HG02798 (cell line): ENCODE measurements at regions not wholly inside any gene's neighbourhood (a gene's known extent, or its start where the extent isn't known, plus 50 kb on each side); places are given as distances from the start of the nearest gene placed in this dataset.
"Not testable (repeated sequence)": the region's sequence is repeated elsewhere in the genome, so short reads cannot be mapped to it uniquely, and the experiment has no call there.

Experiments
- ATAC-seq: cut with Tn5 transposase; IDR thresholded peaks from one replicate; pipeline ENCODE4 v1.9.1; 2021; ENCODE audit warnings: mild to moderate bottlenecking; ENCODE audit not compliant: unreplicated experiment, poor library complexity

GRCh38 chrX:25442499-25442898, 426.7 kb upstream of the ARX start:
- ATAC-seq = no peak

- ATAC-seq = no peak
These were observed 417.5 kb upstream of the ARX start for GRCh38 chrX:25433307-25433706.

GRCh38 chrX:25432396-25432795, 416.6 kb upstream of the ARX start:
- no peak for ATAC-seq

DNA sequence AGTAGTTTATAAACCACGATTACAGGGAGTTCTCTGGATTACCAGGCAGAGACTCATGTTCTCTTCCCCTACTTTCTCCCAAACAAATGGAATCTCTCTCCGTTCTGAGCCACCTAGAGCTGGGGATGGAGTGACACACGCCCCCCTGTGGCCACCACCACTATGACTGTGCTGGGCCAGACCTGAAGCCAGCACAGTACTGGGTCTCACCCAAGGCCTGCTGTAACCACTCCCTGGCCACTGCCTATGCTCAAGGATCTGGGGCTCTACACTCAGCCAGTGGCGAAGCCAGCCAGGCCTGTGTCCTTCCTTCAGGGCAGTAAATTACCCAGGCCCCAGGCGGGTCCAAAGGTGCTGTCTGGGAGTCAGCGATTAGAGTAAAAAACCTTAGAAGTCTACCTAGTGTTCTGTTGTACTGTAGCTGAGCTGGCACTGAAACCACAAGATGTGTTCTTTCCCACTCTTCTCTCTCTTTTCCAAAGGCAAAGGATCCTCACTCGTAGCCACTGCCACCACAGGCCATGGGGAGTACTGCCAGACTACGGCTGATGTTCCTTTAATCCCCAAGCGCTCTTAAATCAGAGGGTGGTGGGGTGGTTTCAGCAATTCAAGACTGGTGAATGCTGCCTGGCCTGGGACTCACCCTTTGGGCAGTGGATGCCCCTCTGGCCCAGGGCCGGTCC, 412.2 kb upstream of the ARX start:
- no peak for ATAC-seq

- ATAC-seq = not testable (repeated sequence)
These were observed 388.4 kb upstream of the ARX start for GRCh38 chrX:25404163-25404562.

DNA sequence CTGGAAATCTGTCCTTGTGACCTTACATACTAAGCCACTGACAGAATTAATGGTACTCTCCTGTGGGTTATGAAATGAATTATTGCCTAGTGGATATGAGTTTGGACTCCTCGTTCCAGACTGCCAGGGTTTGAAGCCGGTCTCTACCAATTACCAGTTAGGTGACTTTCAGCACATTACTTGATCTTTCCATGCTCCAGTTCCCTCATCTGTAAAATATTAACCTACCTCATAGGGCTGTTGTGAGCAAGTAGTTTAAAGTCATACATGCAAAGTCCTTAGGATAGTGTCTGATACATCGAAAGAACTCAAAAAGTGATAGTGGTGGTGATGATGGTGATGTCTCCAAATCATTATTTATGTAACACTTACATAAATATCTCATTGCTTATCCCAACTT, 373.5 kb upstream of the ARX start:
- no peak for ATAC-seq

DNA sequence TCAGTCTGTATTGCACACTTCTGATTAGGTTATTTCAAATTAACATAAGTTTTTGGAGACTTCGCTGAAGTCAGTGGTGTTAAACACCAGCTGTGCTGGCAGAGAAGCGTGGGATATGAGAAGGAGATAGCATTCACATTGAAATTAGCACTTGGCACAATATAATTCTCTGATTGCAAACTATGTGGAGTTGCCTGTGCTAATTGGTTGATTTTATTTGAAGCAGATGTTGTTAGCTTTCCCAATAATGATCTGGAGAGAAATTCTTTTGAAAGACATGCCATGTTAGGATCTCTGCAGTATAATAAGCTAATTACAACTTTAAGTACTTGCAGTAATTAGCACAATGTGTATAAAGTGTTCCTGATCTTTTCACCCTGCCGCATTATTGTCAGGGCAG, 367.4 kb upstream of the ARX start:
- no peak for ATAC-seq

DNA sequence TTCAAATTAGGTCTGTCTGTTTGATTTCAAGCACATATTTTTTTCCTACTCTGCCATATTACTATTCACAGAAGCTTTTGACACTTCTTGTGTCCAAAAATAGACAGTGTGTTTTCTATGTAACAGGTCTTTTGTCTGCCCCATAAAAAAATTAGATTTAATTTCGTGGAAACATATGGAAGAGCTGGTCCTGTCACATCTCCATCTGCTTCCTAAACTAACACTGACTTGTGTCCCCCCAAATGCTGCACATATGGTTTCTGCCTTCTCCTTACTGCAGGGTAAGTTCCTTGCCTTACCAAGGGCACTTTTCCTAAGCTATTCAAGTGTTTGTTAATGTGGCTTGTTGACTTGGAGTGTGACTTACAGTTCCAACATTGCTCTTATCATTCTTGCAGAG, 340.7 kb upstream of the ARX start:
- no peak for ATAC-seq

GRCh38 chrX:25344161-25344936, 328.6 kb upstream of the ARX start:
- ATAC-seq = no peak

- no peak for ATAC-seq
These were observed 327.3 kb upstream of the ARX start for GRCh38 chrX:25343060-25343459.

- no peak for ATAC-seq
These were observed 322.1 kb upstream of the ARX start for GRCh38 chrX:25337841-25338240.

DNA sequence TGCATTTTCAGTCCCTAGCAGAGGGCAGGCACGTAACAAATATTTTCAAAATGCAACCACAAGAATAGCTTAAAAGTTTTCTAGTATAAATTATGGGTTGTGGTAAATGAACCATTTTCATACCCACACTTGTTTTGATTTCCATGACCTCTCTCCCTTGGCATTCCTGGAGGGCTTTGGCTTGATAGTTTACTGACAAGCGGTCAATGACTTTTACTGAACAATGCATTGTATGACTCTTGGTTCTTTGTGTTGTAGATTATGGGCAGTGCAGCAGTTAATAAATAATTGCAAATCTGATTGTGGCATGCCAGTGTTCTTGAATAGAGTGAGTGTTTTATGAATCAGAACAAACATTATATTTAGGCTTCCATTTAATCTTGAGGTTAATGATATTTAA, 285.2 kb upstream of the ARX start:
- ATAC-seq = no peak

GRCh38 chrX:25296850-25297249, 281.1 kb upstream of the ARX start:
- no peak for ATAC-seq

DNA sequence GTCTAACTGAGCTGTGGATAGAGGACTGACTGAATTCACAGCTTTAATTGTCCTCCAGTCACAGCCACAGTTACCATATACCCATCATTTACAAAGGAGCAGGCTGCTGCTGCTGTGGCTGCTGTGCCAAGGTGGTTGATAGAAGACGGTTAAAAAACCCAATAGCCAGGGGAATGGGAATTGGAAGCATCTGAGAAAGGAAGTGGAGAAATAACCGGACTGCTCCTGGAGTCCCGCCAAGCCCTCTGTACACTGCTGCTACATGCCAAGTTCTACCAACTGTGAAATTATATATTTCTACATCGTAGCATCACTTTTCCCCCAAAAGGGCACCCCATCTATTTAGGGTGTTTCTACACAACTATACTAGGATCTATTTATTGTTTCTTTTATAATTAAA, 279.7 kb upstream of the ARX start:
- no peak for ATAC-seq

DNA sequence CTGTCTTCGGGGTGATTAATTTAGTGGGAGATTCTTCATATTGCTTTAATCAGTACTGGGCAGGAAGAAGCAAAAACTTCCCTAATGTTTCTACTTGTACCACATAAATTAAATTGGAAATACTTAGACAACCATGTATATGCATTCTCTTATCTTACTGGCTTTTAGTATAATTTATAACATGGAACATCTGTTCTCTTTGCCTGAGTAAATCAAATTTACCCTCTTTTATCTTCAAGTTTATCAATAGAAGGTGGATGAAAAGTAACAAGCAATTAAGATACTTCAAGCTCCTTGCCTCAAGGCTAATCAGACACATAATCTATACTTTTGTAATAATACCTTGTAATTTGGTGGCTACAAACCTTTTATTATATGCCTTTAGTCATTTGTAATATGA, 274.4 kb upstream of the ARX start:
- ATAC-seq = no peak

GRCh38 chrX:25288676-25289075, 272.9 kb upstream of the ARX start:
- no peak for ATAC-seq

GRCh38 chrX:25287521-25287920, 271.8 kb upstream of the ARX start:
- ATAC-seq = no peak

DNA sequence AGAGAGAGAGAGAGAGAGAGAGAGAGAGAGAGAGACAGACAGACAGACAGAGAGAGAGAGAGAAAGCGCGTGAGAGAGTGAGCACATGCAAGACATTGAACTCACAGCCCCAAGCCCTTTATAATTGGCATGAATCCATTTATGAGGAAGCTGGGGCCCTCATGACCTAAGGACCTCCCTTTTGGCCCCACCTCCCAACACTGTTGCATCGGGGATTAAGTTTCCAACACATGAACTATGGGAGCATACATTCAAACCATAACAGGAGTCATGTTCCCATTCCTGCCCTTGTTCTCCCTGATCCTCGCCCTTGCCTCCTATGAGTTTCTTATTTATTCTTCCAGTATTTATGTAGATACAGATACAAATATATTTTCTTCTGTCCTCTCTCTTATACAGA, 269.8 kb upstream of the ARX start:
- no peak for ATAC-seq

GRCh38 chrX:25279510-25279909, 263.7 kb upstream of the ARX start:
- ATAC-seq = no peak

DNA sequence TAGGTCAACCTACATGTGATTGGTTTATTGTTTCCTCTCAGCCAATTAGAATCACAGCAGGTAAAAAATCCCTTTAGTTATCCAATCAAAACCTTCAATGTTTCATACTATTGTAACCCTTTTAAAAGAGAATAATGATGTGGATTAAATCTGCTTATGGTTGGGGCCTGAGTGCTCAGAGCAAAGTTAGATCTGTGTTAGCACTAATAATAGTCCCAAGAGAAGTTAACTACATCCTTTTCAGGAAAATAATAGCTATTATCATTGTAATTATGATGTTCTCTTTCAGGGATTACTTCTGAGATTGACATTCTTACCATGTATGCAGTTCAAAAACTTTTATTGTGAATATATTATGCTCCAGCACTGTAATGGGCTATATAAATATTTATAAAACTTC, 262.6 kb upstream of the ARX start:
- no peak for ATAC-seq

- ATAC-seq = no peak
These were observed 261.8 kb upstream of the ARX start for GRCh38 chrX:25277574-25277973.

GRCh38 chrX:25275159-25275558, 259.4 kb upstream of the ARX start:
- no peak for ATAC-seq
